GM13977 (cell line): ENCODE measurements at regions not wholly inside any gene's neighbourhood (a gene's known extent, or its start where the extent isn't known, plus 50 kb on each side); places are given as distances from the start of the nearest gene placed in this dataset.

ENCODE experiments used
- DNase-seq: peaks from one replicate; pipeline ENCODE4 v3.0.0; 2012; ENCODE audit warnings: low spot score
- in situ Hi-C: fragments of 300-500 bp; cut with MboI; formaldehyde crosslinking; loops from one replicate; pipeline ENCODE4 v1.12.0; 2022; ENCODE audit warnings: low sequenced_read_pairs, low pct_unique_long_range_greater_than_20kb, mixed read lengths, inconsistent platforms; ENCODE audit not compliant: unreplicated experiment
- TF ChIP-seq, protein P1 (sequence below): IDR thresholded peaks from 2 replicates; pipeline ENCODE4 v1.5.1; 2012; ENCODE audit warnings: mild to moderate bottlenecking, control low read depth; ENCODE audit not compliant: insufficient read depth; ENCODE audit errors: extremely low read depth, missing control alignments

DNA sequence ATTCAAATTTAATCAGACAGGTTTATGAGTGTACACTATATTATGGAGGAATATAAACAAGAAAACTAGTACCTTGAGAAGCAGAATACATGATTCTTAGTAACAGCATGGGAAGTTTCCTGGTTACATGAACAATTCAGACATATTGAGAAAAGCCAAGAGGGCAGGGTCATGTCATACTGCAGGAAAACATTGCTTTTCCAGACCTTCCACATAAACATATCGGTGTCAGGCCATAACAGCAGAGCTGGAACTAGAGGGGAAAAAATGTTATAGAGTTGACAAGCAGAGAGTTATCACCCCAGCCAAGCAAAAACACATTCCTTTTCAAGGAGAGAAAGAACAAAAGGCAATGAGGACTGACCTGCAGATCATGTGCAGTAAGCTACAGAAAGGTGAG, 74.7 kb upstream of the ZNF236 start:
- no peak for DNase-seq
- TF ChIP-seq, protein P1, sequence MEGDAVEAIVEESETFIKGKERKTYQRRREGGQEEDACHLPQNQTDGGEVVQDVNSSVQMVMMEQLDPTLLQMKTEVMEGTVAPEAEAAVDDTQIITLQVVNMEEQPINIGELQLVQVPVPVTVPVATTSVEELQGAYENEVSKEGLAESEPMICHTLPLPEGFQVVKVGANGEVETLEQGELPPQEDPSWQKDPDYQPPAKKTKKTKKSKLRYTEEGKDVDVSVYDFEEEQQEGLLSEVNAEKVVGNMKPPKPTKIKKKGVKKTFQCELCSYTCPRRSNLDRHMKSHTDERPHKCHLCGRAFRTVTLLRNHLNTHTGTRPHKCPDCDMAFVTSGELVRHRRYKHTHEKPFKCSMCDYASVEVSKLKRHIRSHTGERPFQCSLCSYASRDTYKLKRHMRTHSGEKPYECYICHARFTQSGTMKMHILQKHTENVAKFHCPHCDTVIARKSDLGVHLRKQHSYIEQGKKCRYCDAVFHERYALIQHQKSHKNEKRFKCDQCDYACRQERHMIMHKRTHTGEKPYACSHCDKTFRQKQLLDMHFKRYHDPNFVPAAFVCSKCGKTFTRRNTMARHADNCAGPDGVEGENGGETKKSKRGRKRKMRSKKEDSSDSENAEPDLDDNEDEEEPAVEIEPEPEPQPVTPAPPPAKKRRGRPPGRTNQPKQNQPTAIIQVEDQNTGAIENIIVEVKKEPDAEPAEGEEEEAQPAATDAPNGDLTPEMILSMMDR = no peak
- in situ Hi-C loops = no loop called here

DNA sequence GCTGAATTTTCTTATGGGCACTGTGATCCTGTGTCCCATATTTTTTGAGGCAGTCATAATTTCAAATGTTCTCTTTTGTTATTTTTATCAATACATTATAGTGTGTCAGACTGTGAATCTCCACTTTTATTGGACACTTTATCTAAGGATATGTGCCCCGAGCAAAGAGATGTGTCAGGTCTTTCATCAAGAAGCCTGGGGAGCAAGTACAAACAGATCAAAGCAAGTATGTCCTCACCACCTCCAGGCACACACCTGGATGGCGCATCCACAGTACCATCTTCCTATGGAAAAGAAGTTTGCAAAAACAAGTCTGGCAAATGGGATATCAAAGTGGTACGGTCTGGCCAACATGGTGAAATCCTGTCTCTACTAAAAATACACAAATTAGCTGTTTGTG, 81.0 kb upstream of the ZNF236 start:
- DNase-seq = no peak
- TF ChIP-seq, protein P1 = no peak
- in situ Hi-C loops = no loop called here

DNA sequence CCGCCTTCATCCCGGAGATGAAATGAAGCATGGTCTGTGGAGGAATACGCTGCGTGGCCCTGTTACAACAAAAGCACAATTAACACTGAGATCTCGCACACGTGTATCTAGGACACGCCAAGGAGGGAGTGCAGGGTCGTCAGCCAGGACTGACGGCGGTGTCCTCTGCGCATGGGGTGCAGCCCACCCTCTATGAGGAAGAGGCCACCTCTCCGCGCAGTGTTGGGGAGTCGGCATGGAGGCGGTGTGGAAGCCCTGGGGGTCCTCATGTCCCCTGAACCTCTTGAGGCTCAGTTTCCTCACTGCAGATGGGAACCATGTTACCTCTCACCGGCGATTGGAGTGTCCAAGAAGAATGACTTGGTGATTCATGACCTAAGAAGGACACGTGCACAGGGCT, 86.0 kb upstream of the ZNF236 start:
- DNase-seq = no peak
- TF ChIP-seq, protein P1 = no peak
- in situ Hi-C loops = no loop called here

DNA sequence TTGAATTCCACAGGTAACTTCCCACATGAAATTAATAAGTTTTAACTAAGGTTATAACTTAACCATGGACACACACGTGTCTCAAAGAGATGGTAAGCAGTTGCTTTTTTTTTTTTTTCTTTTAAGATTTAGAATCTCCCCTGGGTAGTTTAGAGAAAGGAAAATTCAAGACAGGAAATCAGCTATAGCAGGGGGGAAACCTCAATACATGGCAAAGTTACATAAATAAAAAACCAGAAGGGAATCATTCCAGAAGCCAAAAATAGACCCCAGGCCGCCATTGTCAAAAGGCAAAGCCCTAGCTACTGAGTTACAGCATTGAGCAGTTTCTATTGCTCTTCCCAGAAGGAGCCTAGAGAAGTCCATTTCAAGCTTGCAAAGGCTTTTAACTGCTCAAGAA, 91.5 kb upstream of the ZNF236 start:
- in situ Hi-C loops = no loop called here
- no peak for DNase-seq
- TF ChIP-seq, protein P1 = no peak

DNA sequence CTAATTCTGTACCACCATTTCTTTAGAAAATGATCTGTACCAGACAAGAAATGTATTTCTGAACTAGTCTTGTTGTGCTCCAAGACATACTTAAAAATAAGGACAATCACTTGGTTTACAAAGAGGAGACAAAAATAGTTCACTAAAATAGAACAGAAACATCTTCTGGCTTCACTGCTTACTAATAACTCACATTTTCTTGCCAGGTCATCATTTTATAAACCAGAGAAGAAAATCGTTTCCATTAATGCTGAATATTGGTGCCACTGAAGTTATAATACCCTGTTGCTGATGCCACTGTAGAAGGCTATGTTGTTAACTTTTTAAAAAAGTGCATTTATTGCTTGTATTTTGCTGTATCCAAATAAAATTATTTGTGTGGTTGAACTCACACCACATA, 94.8 kb upstream of the ZNF236 start:
- no peak for DNase-seq
- in situ Hi-C loops = no loop called here
- TF ChIP-seq, protein P1 = no peak

DNA sequence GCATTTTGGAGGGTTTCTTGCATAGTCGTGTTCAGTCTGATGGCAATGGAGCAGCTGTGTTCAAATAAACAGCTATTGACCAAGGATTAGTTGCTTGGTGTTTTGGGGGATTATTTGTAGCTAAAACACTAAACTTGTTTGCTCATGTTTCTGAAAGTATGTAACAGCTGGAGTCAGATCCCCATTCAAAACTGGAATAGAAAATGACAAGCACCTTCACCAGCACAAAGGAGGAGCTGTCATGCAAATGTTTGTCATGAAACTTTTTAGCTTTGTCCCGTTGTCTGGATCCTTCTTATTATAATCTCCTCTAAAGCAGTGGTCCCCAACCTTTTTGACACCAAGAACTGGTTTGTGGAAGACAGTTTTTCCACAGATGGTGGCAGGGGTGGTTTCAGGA, 96.9 kb upstream of the ZNF236 start:
- in situ Hi-C loops = no loop called here
- DNase-seq = no peak
- TF ChIP-seq, protein P1 = no peak
